HEK293 (cell line): ENCODE measurements at regions not wholly inside any gene's neighbourhood (a gene's known extent, or its start where the extent isn't known, plus 50 kb on each side); places are given as distances from the start of the nearest gene placed in this dataset.

Source experiments
- CTCF ChIA-PET: fragments of 350-600 bp; formaldehyde crosslinking; extraction: SDS; loops from one replicate; lab custom pipeline; 2021; ENCODE audit warnings: antibody characterized with exemption; lab: Yijun Ruan, JAX
- POLR2A ChIA-PET: fragments of 300-600 bp; formaldehyde crosslinking; extraction: SDS; loops from one replicate; lab custom pipeline; 2020; ENCODE audit warnings: antibody characterized with exemption, inconsistent platforms; lab: Yijun Ruan, JAX
- H3K27ac ChIP-seq: fragments of 200-500 bp; sonication (Bioruptor generic); 2 replicates; pipeline ENCODE4 v1.5.1; 2014; ENCODE audit warnings: low read depth, low read length, control low read depth, inconsistent platforms; ENCODE audit errors: extremely low read depth
- H3K36me3 ChIP-seq, 2 experiments: fragments of 200-500 bp in 1 of 2; sonication (Bioruptor generic) in 1 of 2; 1 replicate in 1 of 2; 2 replicates in 1 of 2; pipeline ENCODE4 v1.5.1; 2014 to 2017; ENCODE audit warnings: inconsistent platforms in 2 of 2, low read length in 2 of 2; ENCODE audit not compliant: control insufficient read depth in 2 of 2, insufficient read depth in 1 of 2
- H3K4me1 ChIP-seq: fragments of 200-500 bp; sonication (Bioruptor generic); 2 replicates; pipeline ENCODE4 v1.5.1; 2014; ENCODE audit warnings: mild to moderate bottlenecking, low read length, inconsistent platforms; ENCODE audit not compliant: control insufficient read depth, insufficient read depth
- H3K4me3 ChIP-seq: 2 replicates; pipeline ENCODE4 v1.5.1; 2011; ENCODE audit warnings: low read depth, mild to moderate bottlenecking, control low read depth, low read length, moderate library complexity
- H3K9me3 ChIP-seq: fragments of 200-500 bp; sonication (Bioruptor generic); 2 replicates; pipeline ENCODE4 v1.5.1; 2014; ENCODE audit warnings: low read depth, low read length, inconsistent platforms; ENCODE audit not compliant: control insufficient read depth, insufficient read depth
- BCL11A ChIP-seq: fragments of 450-650 bp; formaldehyde crosslinking; IDR thresholded peaks from 2 replicates; pipeline ENCODE4 v1.5.1; 2016; ENCODE audit warnings: low read depth, missing biosample characterization, missing genetic modification characterization
- EGR2 ChIP-seq: fragments of 450-650 bp; formaldehyde crosslinking; IDR thresholded peaks from 2 replicates; pipeline ENCODE4 v1.5.1; 2016; ENCODE audit warnings: low read depth, missing biosample characterization, missing genetic modification characterization
- HOXA7 ChIP-seq: sonication (generic); formaldehyde crosslinking; IDR thresholded peaks from 2 replicates; pipeline ENCODE4 v1.8.1; 2022; ENCODE audit warnings: missing genetic modification reagents, borderline replicate concordance
- KLF16 ChIP-seq: fragments of 450-650 bp; formaldehyde crosslinking; IDR thresholded peaks from 2 replicates; pipeline ENCODE4 v1.5.1; 2017; ENCODE audit warnings: missing biosample characterization, missing genetic modification characterization
- PRDM1 ChIP-seq: fragments of 450-650 bp; formaldehyde crosslinking; IDR thresholded peaks from 2 replicates; pipeline ENCODE4; 2016; ENCODE audit warnings: missing biosample characterization, missing genetic modification characterization
- TCF7L2 ChIP-seq: IDR thresholded peaks from 2 replicates; pipeline ENCODE4 v1.6.1; 2011; ENCODE audit warnings: low read depth, mild to moderate bottlenecking, inconsistent platforms, low read length, moderate library complexity, borderline replicate concordance
- ZBTB21 ChIP-seq: fragments of 450-650 bp; formaldehyde crosslinking; IDR thresholded peaks from 2 replicates; pipeline ENCODE4 v1.5.1; 2017; ENCODE audit warnings: missing biosample characterization, missing genetic modification characterization
- ZFP3 ChIP-seq: fragments of 450-650 bp; formaldehyde crosslinking; IDR thresholded peaks from 2 replicates; pipeline ENCODE4 v1.5.1; 2016; ENCODE audit warnings: low read depth, missing biosample characterization, missing genetic modification characterization
- ZNF133 ChIP-seq: fragments of 450-650 bp; formaldehyde crosslinking; IDR thresholded peaks from 2 replicates; pipeline ENCODE4 v1.5.1; 2016; ENCODE audit warnings: missing biosample characterization, missing genetic modification characterization
- ZNF155 ChIP-seq: fragments of 450-650 bp; formaldehyde crosslinking; IDR thresholded peaks from 2 replicates; pipeline ENCODE4 v1.5.1; 2016; ENCODE audit warnings: missing biosample characterization, missing genetic modification characterization
- ZNF184 ChIP-seq: fragments of 450-650 bp; IDR thresholded peaks from 2 replicates; pipeline ENCODE4 v1.5.1; 2018; ENCODE audit warnings: missing biosample characterization, mild to moderate bottlenecking, missing genetic modification characterization
- ZNF223 ChIP-seq: fragments of 450-650 bp; formaldehyde crosslinking; IDR thresholded peaks from 2 replicates; pipeline ENCODE4 v1.5.1; 2016; ENCODE audit warnings: missing biosample characterization, missing genetic modification characterization
- ZNF23 ChIP-seq: fragments of 450-650 bp; formaldehyde crosslinking; IDR thresholded peaks from 2 replicates; pipeline ENCODE4 v1.5.1; 2016; ENCODE audit warnings: missing biosample characterization, missing genetic modification characterization, borderline replicate concordance
- ZNF266 ChIP-seq: fragments of 450-650 bp; formaldehyde crosslinking; IDR thresholded peaks from 2 replicates; pipeline ENCODE4 v1.5.1; 2016; ENCODE audit warnings: missing biosample characterization, missing genetic modification characterization, low read depth
- ZNF280C ChIP-seq: fragments of 450-650 bp; formaldehyde crosslinking; IDR thresholded peaks from 2 replicates; pipeline ENCODE4 v1.5.1; 2016; ENCODE audit warnings: missing biosample characterization, missing genetic modification characterization
- ZNF37A ChIP-seq: fragments of 450-650 bp; IDR thresholded peaks from 2 replicates; pipeline ENCODE4 v1.5.1; 2018; ENCODE audit warnings: missing biosample characterization, missing genetic modification characterization
- ZNF394 ChIP-seq: fragments of 450-650 bp; formaldehyde crosslinking; IDR thresholded peaks from 2 replicates; pipeline ENCODE4 v1.5.1; 2016; ENCODE audit warnings: missing biosample characterization, missing genetic modification characterization, mild to moderate bottlenecking, moderate library complexity, borderline replicate concordance
- ZNF416 ChIP-seq: fragments of 450-650 bp; formaldehyde crosslinking; IDR thresholded peaks from 2 replicates; pipeline ENCODE4 v1.5.1; 2016; ENCODE audit warnings: missing biosample characterization, missing genetic modification characterization
- ZNF433 ChIP-seq: fragments of 450-650 bp; formaldehyde crosslinking; IDR thresholded peaks from 2 replicates; pipeline ENCODE4 v1.5.1; 2016; ENCODE audit warnings: missing biosample characterization, missing genetic modification characterization, low read depth
- ZNF473 ChIP-seq: fragments of 450-650 bp; formaldehyde crosslinking; IDR thresholded peaks from 2 replicates; pipeline ENCODE4 v1.5.1; 2017; ENCODE audit warnings: missing biosample characterization, missing genetic modification characterization
- ZNF521 ChIP-seq: fragments of 450-650 bp; formaldehyde crosslinking; IDR thresholded peaks from 2 replicates; pipeline ENCODE4 v1.5.1; 2017; ENCODE audit warnings: missing biosample characterization, mild to moderate bottlenecking, missing genetic modification characterization
- ZNF645 ChIP-seq: fragments of 450-650 bp; formaldehyde crosslinking; IDR thresholded peaks from 2 replicates; pipeline ENCODE4; 2016; ENCODE audit warnings: missing biosample characterization, missing genetic modification characterization
- ZNF704 ChIP-seq: fragments of 450-650 bp; formaldehyde crosslinking; IDR thresholded peaks from 2 replicates; pipeline ENCODE4 v1.5.1; 2016; ENCODE audit warnings: missing biosample characterization, missing genetic modification characterization
- ZNF777 ChIP-seq: fragments of 450-650 bp; formaldehyde crosslinking; IDR thresholded peaks from 2 replicates; pipeline ENCODE4 v1.5.1; 2017; ENCODE audit warnings: missing biosample characterization, missing genetic modification characterization, borderline replicate concordance
- ZNF785 ChIP-seq: fragments of 450-650 bp; formaldehyde crosslinking; IDR thresholded peaks from 2 replicates; pipeline ENCODE4 v1.5.1; 2016; ENCODE audit warnings: missing biosample characterization, missing genetic modification characterization
- ZNF791 ChIP-seq: fragments of 450-650 bp; formaldehyde crosslinking; IDR thresholded peaks from 2 replicates; pipeline ENCODE4 v1.5.1; 2016; ENCODE audit warnings: missing biosample characterization, missing genetic modification characterization
- ZNF792 ChIP-seq: fragments of 450-650 bp; formaldehyde crosslinking; IDR thresholded peaks from 2 replicates; pipeline ENCODE4 v1.5.1; 2016; ENCODE audit warnings: missing biosample characterization, missing genetic modification characterization
- ZSCAN30 ChIP-seq: fragments of 450-650 bp; IDR thresholded peaks from 2 replicates; pipeline ENCODE4 v1.5.1; 2018; ENCODE audit warnings: missing biosample characterization, mild to moderate bottlenecking, missing genetic modification characterization, moderate library complexity
- ZSCAN4 ChIP-seq: fragments of 450-650 bp; formaldehyde crosslinking; IDR thresholded peaks from 2 replicates; pipeline ENCODE4 v1.5.1; 2017; ENCODE audit warnings: missing biosample characterization, missing genetic modification characterization

- Histone ChIP-seq H3K4me3 (no peak overlapping the region), H3K27ac (no peak overlapping the region), H3K4me1 (no peaks in the 10 kb centered on the region), H3K9me3 (no peaks in the 10 kb centered on the region), H3K36me3 (no peaks in the 10 kb centered on the region)
- ChIA-PET CTCF (no interaction called here), POLR2A (no interaction called here)
- no peak for TF ChIP-seq PRDM1
- TF ChIP-seq ZNF223: no peak
- TF ChIP-seq ZNF433 (tag by site-specific recombination): no peak
- no peak for TF ChIP-seq ZNF394 (tag by site-specific recombination)
- no peak for TF ChIP-seq KLF16
- TF ChIP-seq ZNF416: no peak
- no peak for TF ChIP-seq ZNF645
- no peak for TF ChIP-seq BCL11A (tag by site-specific recombination)
- TF ChIP-seq ZNF23 (tag by site-specific recombination): no peak
- TF ChIP-seq ZNF184 (tag by site-specific recombination): no peak
- no peak for TF ChIP-seq ZNF792
- no peak for TF ChIP-seq EGR2 (tag by site-specific recombination)
- no peak for TF ChIP-seq ZNF785 (tag by site-specific recombination)
- TF ChIP-seq ZNF521: no peak
- TF ChIP-seq ZNF704 (tag by site-specific recombination): no peak
- TF ChIP-seq ZNF133 (tag by site-specific recombination): no peak
Observed at GRCh38 chr4:16431866-16432265, 205.6 kb upstream of the TAPT1 start.

GRCh38 chr4:16418814-16419213 lies 192.5 kb upstream of the TAPT1 start:
- no peaks in the 10 kb centered on the region for H3K4me1 ChIP-seq
- TF ChIP-seq ZNF280C (tag by site-specific recombination): no peak
- no peak for TF ChIP-seq HOXA7 (CRISPR knock-in tag)
- no peak for TF ChIP-seq ZNF777 (tag by site-specific recombination)
- TF ChIP-seq ZBTB21 (tag by site-specific recombination): no peak
- H3K27ac ChIP-seq: no peak overlapping the region
- H3K4me3 ChIP-seq: no peak overlapping the region
- H3K9me3 ChIP-seq: no peaks in the 10 kb centered on the region
- H3K36me3 ChIP-seq: no peaks in the 10 kb centered on the region
- POLR2A ChIA-PET: no interaction called here
- CTCF ChIA-PET: no interaction called here

GRCh38 chr4:16417198-16417597 lies 190.9 kb upstream of the TAPT1 start:
- ChIA-PET CTCF (no interaction called here), POLR2A (no interaction called here)
- H3K9me3 ChIP-seq: no peaks in the 10 kb centered on the region
- H3K4me1 ChIP-seq: no peaks in the 10 kb centered on the region
- no peak overlapping the region for H3K4me3 ChIP-seq
- H3K36me3 ChIP-seq: no peaks in the 10 kb centered on the region
- H3K27ac ChIP-seq: no peak overlapping the region
- TF ChIP-seq ZSCAN30 (tag by site-specific recombination) (no peak), ZSCAN4 (tag by site-specific recombination) (no peak), ZNF791 (tag by site-specific recombination) (no peak), ZFP3 (tag by site-specific recombination) (no peak), ZNF37A (tag by site-specific recombination) (no peak), ZNF473 (tag by site-specific recombination) (no peak), BCL11A (tag by site-specific recombination) (no peak), TCF7L2 (no peak), ZNF266 (tag by site-specific recombination) (no peak), ZNF416 (no peak), ZNF155 (no peak)
